HUES6 (cell line): ENCODE measurements at regions not wholly inside any gene's neighbourhood (a gene's known extent, or its start where the extent isn't known, plus 50 kb on each side); places are given as distances from the start of the nearest gene placed in this dataset.

ENCODE experiments used
- H3K27ac ChIP-seq: 2 replicates; pipeline ENCODE4 v1.7.0; 2013; ENCODE audit warnings: low read depth, mild to moderate bottlenecking, low read length, inconsistent platforms
- H3K27me3 ChIP-seq: 2 replicates; pipeline ENCODE4 v1.6.1; 2013; ENCODE audit warnings: low read length; ENCODE audit not compliant: control insufficient read depth, insufficient read depth
- H3K36me3 ChIP-seq: 2 replicates; pipeline ENCODE4 v1.6.1; 2013; ENCODE audit warnings: low read length; ENCODE audit not compliant: control insufficient read depth, insufficient read depth
- H3K4me1 ChIP-seq: 2 replicates; pipeline ENCODE4 v1.6.1; 2013; ENCODE audit warnings: low read length; ENCODE audit not compliant: control insufficient read depth, insufficient read depth
- H3K4me3 ChIP-seq: 2 replicates; pipeline ENCODE4 v1.5.1; 2013; ENCODE audit warnings: low read depth, low read length
- H3K9ac ChIP-seq: one replicate; pipeline ENCODE4 v1.6.1; 2013; ENCODE audit warnings: mild to moderate bottlenecking, low read length
- H3K9me3 ChIP-seq: 2 replicates; pipeline ENCODE4 v1.6.1; 2013; ENCODE audit warnings: low read depth, low read length; ENCODE audit not compliant: control insufficient read depth, insufficient read depth

DNA sequence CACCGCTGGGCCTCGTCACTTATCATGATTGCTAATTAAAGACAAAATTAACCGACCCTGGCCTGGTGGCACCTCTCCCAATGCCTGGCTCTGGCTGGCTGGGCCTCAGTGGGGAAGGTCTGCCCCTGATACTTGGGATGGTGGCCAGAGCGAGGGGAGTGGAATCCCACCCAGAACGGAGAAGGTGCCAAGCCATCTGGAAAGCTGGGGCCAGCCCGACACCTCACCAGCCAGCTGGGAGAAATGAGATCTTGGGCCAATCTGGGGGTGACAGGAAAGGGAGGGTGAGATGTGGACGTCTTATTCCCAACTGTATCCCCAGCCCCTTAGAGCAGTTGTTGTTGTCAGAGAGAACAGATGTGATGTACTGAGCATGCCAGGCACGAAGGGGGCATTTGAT is 215.0 kb upstream of the PWP1 start:
- Histone ChIP-seq H3K4me1 (0 out of 2 replicates have a peak, but pooled peaks cover 5% of the 10 kb centered on the region), H3K9me3 (no peaks in the 10 kb centered on the region), H3K4me3 (no peak overlapping the region), H3K9ac (no peak overlapping the region), H3K27ac (no peak overlapping the region), H3K36me3 (no peaks in the 10 kb centered on the region), H3K27me3 (no peaks in the 10 kb centered on the region)

DNA sequence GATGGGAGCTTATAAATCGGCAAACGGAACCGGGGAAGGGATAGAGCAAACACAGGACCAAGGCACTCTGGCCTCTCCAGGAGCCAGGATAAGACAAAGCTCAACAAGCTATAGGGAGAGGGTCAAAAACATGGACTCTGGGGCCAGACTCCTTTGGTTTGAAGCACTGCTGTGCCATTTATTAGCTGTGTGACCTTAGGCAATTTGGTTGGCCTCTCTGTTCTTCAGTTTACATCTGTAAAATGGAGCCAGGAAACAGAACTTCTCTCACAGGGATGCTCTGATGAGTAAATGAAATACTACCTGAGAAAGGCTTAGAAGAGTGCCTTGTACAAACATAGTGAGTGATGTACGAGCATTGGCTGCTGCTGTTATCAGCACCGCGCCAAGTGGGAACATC is 213.3 kb upstream of the PWP1 start:
- Histone ChIP-seq H3K4me1 (0 out of 2 replicates have a peak, but pooled peaks cover 5% of the 10 kb centered on the region), H3K27me3 (no peaks in the 10 kb centered on the region), H3K9me3 (no peaks in the 10 kb centered on the region), H3K9ac (no peak overlapping the region), H3K27ac (no peak overlapping the region), H3K4me3 (no peak overlapping the region), H3K36me3 (no peaks in the 10 kb centered on the region)

DNA sequence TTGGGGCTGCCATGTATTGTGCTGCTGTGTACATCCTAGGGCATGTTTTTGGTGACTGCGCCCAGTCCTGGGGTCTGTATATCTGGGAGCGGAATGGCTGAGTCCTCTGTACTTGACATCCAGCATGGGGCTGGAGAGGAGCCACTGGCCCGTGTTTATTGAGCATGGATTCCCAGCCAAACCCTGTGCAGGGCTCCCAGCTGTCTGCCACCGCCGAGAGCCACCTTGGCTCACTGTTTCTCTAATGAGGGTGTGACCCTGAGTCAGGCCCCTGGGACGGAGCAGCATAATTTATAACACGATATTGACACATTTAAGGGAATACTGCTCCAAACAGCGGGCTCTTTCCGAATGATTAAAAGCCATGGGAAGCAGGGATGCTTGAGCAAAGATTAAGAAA is 211.5 kb upstream of the PWP1 start:
- Histone ChIP-seq H3K27me3 (no peaks in the 10 kb centered on the region; the same call in 1 of the 2 replicates), H3K9ac (no peak overlapping the region), H3K4me3 (no peak overlapping the region), H3K27ac (no peak overlapping the region), H3K4me1 (no peaks in the 10 kb centered on the region), H3K36me3 (no peaks in the 10 kb centered on the region), H3K9me3 (no peaks in the 10 kb centered on the region)

DNA sequence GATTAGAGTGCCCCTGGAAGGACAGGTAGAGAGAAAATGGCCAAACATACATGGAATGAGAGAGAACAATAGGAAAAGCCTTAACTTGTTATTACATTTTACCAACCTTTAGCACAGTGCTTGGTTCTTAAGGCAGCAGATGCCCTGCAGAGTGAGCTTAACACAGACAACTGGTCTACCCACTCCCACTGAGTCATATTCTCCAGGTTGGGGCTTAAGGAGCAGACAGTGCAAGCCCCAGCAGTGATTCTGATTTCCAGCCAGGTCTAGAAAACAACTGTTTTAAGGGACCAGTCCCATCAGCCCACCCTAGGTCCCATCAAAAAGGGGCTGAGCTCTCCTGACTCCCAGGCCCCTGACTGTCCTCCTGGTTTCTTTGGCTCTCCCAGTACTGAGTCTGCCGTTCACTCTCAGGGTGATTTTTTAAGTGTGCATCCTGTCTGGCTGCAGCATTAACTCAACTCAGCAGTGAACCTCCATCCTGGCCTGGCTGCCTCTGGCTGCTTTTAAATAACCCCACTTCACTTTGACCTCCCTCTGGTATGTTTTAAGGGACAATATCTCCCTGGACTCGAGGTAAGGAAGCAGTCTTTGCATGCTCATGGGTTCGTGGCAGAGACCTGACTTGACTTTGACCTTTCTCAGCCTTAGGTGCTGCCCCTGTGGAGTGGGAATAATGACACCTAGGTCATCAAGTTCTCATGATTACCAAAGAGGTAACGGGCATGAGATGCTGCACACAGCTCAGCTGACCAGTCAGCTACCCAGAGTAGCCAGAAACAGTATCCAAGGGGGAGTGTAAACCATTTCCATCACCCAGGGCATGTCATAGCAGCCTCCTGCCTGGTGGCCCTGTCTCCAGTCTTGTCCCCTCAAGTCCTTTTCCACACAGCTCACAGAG is 210.7 kb upstream of the PWP1 start:
- Histone ChIP-seq H3K9me3 (no peaks in the 10 kb centered on the region), H3K4me3 (no peak overlapping the region), H3K27ac (no peak overlapping the region), H3K4me1 (no peaks in the 10 kb centered on the region), H3K27me3 (no peaks in the 10 kb centered on the region; the same call in 1 of the 2 replicates), H3K9ac (no peak overlapping the region), H3K36me3 (no peaks in the 10 kb centered on the region)

DNA sequence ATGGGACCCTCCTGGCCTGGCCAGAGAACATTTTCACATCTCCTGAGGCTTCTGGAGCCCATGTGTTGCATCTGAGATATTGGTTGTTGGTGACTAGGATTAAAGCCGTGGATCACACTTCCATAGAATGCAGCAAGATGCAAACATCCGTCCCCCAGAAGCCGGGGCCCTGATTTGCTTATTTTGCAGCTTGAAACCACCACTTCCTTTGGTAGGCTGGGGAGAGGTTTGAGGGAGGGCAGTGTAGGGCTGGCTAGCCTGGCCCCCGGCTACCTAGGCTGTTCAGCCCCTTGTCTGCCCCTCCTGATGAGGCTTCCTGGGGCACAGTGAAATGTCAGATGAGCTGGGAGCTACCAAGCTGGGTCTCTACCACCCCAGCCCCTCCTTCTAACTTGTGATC is 209.7 kb upstream of the PWP1 start:
- Histone ChIP-seq H3K36me3 (no peaks in the 10 kb centered on the region), H3K27ac (no peak overlapping the region), H3K9me3 (no peaks in the 10 kb centered on the region), H3K27me3 (no peaks in the 10 kb centered on the region; the same call in 1 of the 2 replicates), H3K9ac (no peak overlapping the region), H3K4me3 (no peak overlapping the region), H3K4me1 (no peaks in the 10 kb centered on the region)

DNA sequence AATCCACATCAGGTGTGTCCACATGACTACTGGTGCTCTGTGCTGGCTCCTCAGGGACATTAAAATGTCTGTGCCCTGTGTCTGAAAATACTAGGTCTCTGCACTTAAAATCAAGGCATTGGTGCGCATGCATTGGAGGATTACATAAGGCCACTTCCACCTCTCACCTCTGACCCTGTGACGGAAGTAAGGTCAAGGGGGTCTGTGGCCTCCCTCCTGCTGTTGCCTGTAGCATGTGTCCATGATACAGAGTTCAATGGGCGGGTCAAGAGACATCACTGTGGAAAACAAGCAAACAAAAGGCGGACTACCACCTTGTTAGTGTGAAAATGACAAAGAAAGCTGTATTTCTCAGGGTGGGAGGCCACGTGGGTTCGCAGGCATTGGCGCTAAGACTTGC is 208.6 kb upstream of the PWP1 start:
- Histone ChIP-seq H3K9me3 (no peaks in the 10 kb centered on the region), H3K27ac (no peak overlapping the region), H3K9ac (no peak overlapping the region), H3K27me3 (peaks cover 7% of the 10 kb centered on the region; the same call in 1 of the 2 replicates), H3K4me1 (no peaks in the 10 kb centered on the region), H3K4me3 (no peak overlapping the region), H3K36me3 (no peaks in the 10 kb centered on the region)

DNA sequence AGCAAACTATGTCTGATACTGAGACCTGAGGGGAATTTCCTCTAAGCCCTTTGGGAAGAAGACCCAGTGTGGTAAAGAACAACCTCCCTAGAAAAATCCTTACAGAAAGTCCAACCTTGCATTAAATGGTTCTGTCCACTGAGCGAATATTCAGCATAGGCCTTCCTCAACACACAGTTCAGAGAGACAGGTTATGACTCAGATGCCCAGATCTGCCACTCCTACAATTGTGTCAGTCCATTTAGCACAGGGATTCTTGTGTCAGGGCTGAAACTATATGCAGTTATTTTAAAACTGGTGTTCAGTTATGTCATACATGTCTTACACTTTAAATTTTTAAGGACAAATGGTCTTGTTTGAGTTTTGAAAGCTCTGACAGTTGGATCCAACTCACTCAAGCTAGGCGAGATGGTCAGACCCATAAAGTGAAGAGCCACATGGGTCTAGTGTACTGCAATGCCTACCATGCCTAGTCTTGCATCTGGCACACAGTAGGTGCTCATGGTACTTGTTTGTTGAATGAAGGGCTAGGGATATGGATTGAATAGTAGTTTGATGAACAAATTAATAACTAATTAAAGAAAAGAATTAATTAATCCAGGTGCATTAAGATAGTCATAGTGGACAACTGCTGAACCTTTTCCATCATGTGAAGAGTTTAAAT is 207.5 kb upstream of the PWP1 start:
- no peaks in the 10 kb centered on the region for H3K9me3 ChIP-seq
- peaks cover 13% of the 10 kb centered on the region; the same call in 1 of the 2 replicates for H3K27me3 ChIP-seq
- no peak overlapping the region for H3K4me3 ChIP-seq

DNA sequence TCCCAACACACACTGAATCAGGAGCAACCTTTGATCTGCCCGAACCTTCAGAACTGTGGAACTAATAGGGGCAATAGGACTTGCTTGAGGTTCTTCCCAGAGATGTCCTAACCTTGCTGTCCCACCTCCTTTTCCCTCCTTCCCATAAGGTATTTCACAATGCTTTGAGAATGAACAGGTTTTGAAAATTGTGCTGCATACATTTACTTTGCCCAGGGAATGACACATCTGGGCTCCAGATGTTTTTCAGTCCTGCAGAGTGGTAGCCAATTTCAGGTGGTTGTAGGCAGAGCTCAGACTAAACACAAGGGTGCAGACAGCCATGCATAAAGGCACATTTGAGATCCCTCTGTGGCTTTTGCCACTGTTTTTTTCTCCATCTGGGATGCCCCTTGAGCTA is 206.7 kb upstream of the PWP1 start:
- H3K27ac ChIP-seq = no peak overlapping the region
- no peaks in the 10 kb centered on the region for H3K4me1 ChIP-seq
- no peaks in the 10 kb centered on the region for H3K36me3 ChIP-seq
- peaks cover 15% of the 10 kb centered on the region; the same call in 1 of the 2 replicates for H3K27me3 ChIP-seq
- no peaks in the 10 kb centered on the region for H3K9me3 ChIP-seq
- no peak overlapping the region for H3K9ac ChIP-seq
- H3K4me3 ChIP-seq = no peak overlapping the region

More for the DNA sequence above, 207.5 kb upstream of the PWP1 start:
- H3K27ac ChIP-seq = no peak overlapping the region
- H3K4me1 ChIP-seq = no peaks in the 10 kb centered on the region
- H3K9ac ChIP-seq = no peak overlapping the region
- H3K36me3 ChIP-seq = no peaks in the 10 kb centered on the region

DNA sequence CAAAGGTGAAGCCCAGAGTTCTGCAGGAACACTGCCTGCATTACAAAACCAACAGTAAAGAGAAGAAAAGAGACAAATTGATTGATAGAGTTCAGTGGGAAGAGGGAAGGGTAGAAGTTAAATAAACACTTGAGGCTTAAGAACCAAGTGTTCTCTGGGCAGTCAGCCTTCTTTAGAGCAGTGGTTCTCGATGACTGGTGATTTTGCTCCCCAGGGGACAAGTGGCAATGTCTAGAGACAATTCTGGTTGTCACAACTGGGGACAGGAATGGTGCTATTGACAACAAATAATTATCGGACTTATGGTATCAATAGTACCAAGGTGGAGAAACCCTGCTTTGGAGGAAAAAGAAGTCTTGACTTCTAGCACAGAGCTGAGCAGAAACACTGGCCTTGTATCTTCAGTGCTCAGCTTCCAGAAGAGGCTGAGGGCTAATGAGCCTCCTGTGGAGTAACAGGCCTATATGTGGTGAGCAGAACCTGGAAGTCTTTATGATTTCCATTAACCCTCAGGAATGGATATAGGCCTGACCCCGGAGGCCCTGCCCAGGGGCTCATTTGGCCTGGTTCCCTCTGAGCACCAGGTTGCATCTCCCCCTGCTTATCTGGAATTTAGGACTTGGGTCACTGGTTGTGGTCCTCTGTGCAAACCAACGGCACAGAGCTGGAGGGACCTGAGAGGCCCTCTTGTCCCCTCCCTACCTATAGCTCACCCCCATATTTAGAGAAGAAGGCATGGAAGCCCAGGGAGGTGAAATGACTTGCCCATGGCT is 204.6 kb upstream of the PWP1 start:
- Histone ChIP-seq H3K4me1 (no peaks in the 10 kb centered on the region), H3K4me3 (no peak overlapping the region), H3K27me3 (peaks cover 27% of the 10 kb centered on the region; the same call in 1 of the 2 replicates)

DNA sequence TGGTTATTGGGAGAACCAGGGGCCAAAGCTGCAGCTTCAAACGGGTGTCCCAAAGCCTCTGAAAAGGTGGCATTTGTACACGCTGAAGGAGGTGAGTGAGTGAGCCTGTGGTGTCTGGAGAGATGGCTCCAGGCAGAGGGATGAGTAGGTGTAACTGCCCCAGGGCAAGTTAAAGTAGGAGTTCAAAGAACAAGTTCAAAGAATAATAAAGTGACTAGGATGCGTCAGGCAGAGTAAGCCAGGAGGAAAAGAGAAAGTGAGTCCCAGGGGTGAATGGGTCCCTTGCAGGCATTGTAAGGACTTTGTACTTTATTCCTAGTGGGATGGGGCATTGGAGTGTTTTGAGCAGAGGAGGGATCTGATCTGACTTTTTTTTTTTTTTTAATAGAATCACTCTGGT is 201.4 kb upstream of the PWP1 start:
- H3K9me3 ChIP-seq = no peaks in the 10 kb centered on the region
- no peaks in the 10 kb centered on the region for H3K36me3 ChIP-seq
- no peak overlapping the region for H3K9ac ChIP-seq
- no peaks in the 10 kb centered on the region for H3K4me1 ChIP-seq
- no peak overlapping the region for H3K4me3 ChIP-seq
- peaks cover 27% of the 10 kb centered on the region; the same call in 1 of the 2 replicates for H3K27me3 ChIP-seq
- H3K27ac ChIP-seq = no peak overlapping the region

More for the DNA sequence above, 204.6 kb upstream of the PWP1 start:
- Histone ChIP-seq H3K9ac (no peak overlapping the region), H3K27ac (no peak overlapping the region), H3K36me3 (no peaks in the 10 kb centered on the region), H3K9me3 (no peaks in the 10 kb centered on the region)
